Brain microvascular endothelial cell (primary cell): ENCODE measurements at regions not wholly inside any gene's neighbourhood (a gene's known extent, or its start where the extent isn't known, plus 50 kb on each side); places are given as distances from the start of the nearest gene placed in this dataset.
"Not testable (repeated sequence)": the region's sequence is repeated elsewhere in the genome, so short reads cannot be mapped to it uniquely, and the experiment has no call there.

Experiments
- DNase-seq: peaks from one replicate; pipeline ENCODE4 v3.0.0-alpha.2; 2020
- H3K27ac ChIP-seq: fragments of 250-450 bp; sonication (Bioruptor Pico); 2 replicates; pipeline ENCODE4 v1.5.1; 2020; ENCODE audit warnings: mild to moderate bottlenecking, moderate library complexity
- H3K27me3 ChIP-seq: fragments of 250-450 bp; sonication (Bioruptor Pico); replicated peaks from 2 replicates; pipeline ENCODE4 v1.5.1; 2020; ENCODE audit warnings: mild to moderate bottlenecking
- H3K36me3 ChIP-seq: fragments of 250-450 bp; sonication (Bioruptor Pico); replicated peaks from 2 replicates; pipeline ENCODE4 v1.5.1; 2020; ENCODE audit warnings: mild to moderate bottlenecking
- H3K4me3 ChIP-seq: 2 replicates; pipeline ENCODE4 v1.5.1; 2011; ENCODE audit warnings: low read depth, mild to moderate bottlenecking, control low read depth, low read length, moderate library complexity
- in situ Hi-C: cut with HindIII; loops from 2 replicates; pipeline ENCODE4 v1.10.0; 2017; ENCODE audit warnings: low sequenced_read_pairs, low pct_ligation_motif_present
- TF ChIP-seq, protein P1 (sequence below): IDR thresholded peaks from 2 replicates; pipeline ENCODE4 v1.5.1; 2011; ENCODE audit warnings: low read depth, mild to moderate bottlenecking, moderate library complexity, low read length, control low read depth, inconsistent platforms; ENCODE audit errors: missing control alignments

DNA sequence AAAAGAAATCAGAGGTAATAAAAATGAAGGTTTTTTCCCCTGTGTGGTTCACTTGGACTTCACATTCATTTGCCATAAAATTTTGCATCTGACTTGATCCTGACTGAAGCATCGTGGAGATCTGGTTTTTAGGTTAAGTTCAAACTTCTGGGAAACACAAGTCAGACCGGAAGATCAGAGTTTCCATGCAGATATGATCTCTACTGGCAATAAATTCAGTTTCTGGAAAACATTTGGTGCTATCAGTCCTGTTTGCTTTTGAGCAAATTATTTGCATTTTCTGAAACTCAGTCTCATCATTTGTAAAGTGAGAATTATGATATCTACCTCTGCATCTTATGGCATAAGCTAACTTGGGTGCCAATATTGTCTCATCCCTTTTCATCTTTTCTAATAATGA lies 81.3 kb upstream of the KCNMA1 start:
- no peak for DNase-seq
- Histone ChIP-seq H3K4me3 (no peak overlapping the region), H3K27ac (no peak overlapping the region), H3K27me3 (no peaks in the 10 kb centered on the region), H3K36me3 (no peaks in the 10 kb centered on the region)
- TF ChIP-seq, protein P1, sequence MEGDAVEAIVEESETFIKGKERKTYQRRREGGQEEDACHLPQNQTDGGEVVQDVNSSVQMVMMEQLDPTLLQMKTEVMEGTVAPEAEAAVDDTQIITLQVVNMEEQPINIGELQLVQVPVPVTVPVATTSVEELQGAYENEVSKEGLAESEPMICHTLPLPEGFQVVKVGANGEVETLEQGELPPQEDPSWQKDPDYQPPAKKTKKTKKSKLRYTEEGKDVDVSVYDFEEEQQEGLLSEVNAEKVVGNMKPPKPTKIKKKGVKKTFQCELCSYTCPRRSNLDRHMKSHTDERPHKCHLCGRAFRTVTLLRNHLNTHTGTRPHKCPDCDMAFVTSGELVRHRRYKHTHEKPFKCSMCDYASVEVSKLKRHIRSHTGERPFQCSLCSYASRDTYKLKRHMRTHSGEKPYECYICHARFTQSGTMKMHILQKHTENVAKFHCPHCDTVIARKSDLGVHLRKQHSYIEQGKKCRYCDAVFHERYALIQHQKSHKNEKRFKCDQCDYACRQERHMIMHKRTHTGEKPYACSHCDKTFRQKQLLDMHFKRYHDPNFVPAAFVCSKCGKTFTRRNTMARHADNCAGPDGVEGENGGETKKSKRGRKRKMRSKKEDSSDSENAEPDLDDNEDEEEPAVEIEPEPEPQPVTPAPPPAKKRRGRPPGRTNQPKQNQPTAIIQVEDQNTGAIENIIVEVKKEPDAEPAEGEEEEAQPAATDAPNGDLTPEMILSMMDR = no peak
- in situ Hi-C loops = no loop called here

DNA sequence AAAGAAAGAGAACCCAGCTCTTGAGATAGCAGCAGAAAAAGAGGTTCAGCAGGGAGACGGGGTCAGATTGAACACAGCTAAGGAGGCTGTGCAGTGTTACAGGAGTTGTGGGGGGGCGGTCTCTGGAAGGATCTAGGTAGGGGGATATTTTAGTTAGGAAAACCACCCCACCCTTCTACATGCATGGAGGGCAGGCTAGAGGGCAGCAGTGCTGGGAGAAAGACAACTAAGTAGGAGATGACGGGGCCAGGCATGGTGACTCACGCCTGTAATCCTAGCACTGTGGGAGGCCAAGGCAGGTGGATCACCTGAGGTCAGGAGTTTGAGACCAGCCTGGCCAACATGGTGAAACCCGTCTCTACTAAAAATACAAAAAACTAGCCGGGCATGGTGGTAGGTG lies 80.7 kb upstream of the KCNMA1 start:
- H3K27me3 ChIP-seq, H3K27ac ChIP-seq, in situ Hi-C loops, H3K36me3 ChIP-seq, DNase-seq, H3K4me3 ChIP-seq: not testable (repeated sequence)

DNA sequence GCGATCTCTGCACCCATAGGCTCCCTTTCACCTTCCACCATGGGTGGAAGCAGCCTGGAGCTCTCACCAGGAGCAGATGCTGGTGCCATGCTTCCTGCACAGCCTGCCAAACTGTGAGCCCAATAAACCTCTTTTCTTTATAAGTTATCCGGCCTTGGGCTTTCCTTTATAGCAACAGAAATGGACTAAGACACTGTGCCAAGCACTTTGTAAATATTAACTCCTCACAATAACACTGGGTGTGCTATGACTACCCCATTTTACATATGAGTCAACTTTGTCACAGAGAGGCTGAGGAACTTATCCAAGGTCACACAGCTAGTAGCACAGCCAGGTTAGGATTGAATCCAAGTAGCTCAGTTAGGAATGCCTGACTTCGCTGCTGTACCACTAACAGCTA lies 79.7 kb upstream of the KCNMA1 start:
- in situ Hi-C loops = no loop called here
- no peak for DNase-seq
- TF ChIP-seq, protein P1 = no peak

DNA sequence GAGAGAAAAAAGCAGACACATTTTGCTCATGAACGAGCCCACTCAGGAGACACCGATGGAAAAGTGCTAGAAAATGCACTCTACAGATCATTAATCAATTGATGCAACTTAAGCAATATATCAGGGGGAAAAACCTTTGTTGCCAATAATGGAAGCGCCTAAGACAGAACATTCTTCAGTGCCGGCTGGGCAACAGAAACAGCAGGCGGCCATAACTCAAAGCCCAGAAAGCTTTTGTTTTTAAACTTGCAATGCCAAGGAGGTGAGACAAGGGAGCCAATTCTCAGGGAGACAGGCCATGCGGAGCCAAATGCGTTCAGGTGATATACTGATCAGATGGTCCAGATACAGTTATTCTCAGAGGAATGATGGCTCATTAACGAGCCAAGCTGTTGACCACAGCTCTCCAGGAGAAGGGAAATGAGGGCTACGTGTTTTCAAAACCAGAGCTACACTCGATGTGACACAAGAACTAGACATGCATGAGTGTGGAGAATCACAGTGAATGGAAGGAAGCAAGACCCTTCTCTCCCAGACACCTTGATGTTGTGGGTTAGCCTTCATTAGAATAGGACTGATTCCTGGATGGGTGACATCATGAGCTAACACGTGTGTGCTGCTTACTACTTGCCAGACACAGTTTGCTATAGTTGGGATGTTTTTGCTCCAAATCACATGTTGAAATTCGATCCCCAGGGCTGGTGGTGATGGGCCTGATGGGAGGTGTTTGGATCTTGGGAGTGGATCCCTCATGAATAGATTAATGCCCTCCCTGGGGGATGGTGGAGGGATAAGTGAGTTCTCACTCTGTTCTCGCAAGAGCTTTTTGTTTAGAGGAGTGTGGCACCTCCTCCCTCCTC lies 79.1 kb upstream of the KCNMA1 start:
- no peak overlapping the region for H3K4me3 ChIP-seq
- in situ Hi-C loops = no loop called here

More for the DNA sequence above, 79.7 kb upstream of the KCNMA1 start:
- Histone ChIP-seq H3K4me3 (no peak overlapping the region), H3K27me3 (no peaks in the 10 kb centered on the region), H3K27ac (no peak overlapping the region), H3K36me3 (no peaks in the 10 kb centered on the region)

DNA sequence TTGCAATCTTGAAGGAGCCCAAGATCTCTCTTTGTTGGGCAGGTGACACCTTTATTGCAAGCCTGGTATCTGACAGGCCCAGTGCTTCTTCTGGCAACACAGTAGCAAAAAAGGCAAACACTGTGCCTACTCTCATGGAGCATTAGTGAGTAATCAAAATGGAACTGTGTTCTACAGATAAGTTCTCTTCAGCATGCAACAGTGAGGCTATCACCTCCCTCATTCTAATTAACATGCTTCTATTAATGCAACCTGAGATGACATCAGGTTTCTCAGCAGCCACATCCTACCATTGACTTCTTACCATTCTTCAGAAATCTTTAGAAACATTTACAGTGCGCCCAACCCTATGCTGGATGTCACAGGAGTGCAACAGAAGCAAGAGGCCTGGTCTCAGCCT lies 77.9 kb upstream of the KCNMA1 start:
- no peak overlapping the region for H3K4me3 ChIP-seq
- no peaks in the 10 kb centered on the region for H3K27me3 ChIP-seq
- DNase-seq = no peak
- in situ Hi-C loops = no loop called here
- H3K27ac ChIP-seq = no peak overlapping the region
- H3K36me3 ChIP-seq = no peaks in the 10 kb centered on the region
- TF ChIP-seq, protein P1 = no peak

More for the DNA sequence above, 79.1 kb upstream of the KCNMA1 start:
- TF ChIP-seq, protein P1 = no peak
- DNase-seq = no peak
- H3K27me3 ChIP-seq = no peaks in the 10 kb centered on the region
- no peak overlapping the region for H3K27ac ChIP-seq
- H3K36me3 ChIP-seq = no peaks in the 10 kb centered on the region

DNA sequence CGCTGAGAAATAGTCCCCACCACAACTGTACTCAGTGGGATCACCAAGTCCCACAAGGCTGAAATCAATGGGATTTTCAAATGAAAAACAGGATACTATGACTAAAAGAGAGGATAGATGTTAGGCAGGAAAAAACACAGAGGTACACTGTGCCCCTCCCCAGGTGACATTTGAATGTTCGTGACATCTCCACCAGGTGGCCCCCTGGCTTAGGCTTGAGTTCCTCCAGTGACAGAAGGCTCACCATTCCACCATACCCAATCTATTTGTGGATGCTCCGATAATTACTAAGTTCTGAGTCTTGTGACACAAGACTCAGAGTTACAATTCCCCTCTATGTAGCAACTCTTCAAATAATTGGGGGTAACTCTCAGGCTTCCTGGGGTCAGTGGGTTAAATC lies 77.5 kb upstream of the KCNMA1 start:
- in situ Hi-C loops = no loop called here
- no peak for DNase-seq
- TF ChIP-seq, protein P1 = peak; percentile 39
- Histone ChIP-seq H3K36me3 (no peaks in the 10 kb centered on the region), H3K4me3 (no peak overlapping the region), H3K27ac (no peak overlapping the region), H3K27me3 (no peaks in the 10 kb centered on the region)
